H1 (cell line): ENCODE measurements at regions not wholly inside any gene's neighbourhood (a gene's known extent, or its start where the extent isn't known, plus 50 kb on each side); places are given as distances from the start of the nearest gene placed in this dataset.

ENCODE experiments used
- CTCF ChIA-PET: fragments of 300-600 bp; sonication (Branson Sonifier 250); formaldehyde crosslinking; loops from one replicate; lab custom pipeline; 2021; ENCODE audit not compliant: partially characterized antibody; lab: Charles Lee
- POLR2A ChIA-PET: fragments of 300-600 bp; sonication (Branson Sonifier 250); formaldehyde crosslinking; loops from one replicate; lab custom pipeline; 2021; ENCODE audit warnings: inconsistent platforms; ENCODE audit not compliant: partially characterized antibody; lab: Charles Lee
- DNase-seq, 2 experiments: peaks; one replicate each; pipeline versions ENCODE4 v3.0.0 to v3.0.0-alpha.2; 2010 to 2022; ENCODE audit warnings: low spot score in 2 of 2, low read depth in 1 of 2, mixed read lengths in 1 of 2
- FAIRE-seq: peaks from 2 replicates; lab custom pipeline; 2011; peaks lifted over from hg19 to GRCh38; lab: Jason Lieb, UNC
- H2AFZ ChIP-seq: 2 replicates; pipeline ENCODE4 v1.8.1; 2012; ENCODE audit warnings: low read length, inconsistent platforms
- H2AK5ac ChIP-seq: 2 replicates; pipeline ENCODE4 v1.6.1; 2013; ENCODE audit warnings: low read depth, low read length
- H2BK120ac ChIP-seq: replicated peaks from 2 replicates; pipeline ENCODE3; 2013; ENCODE audit warnings: low read depth, low read length, inconsistent platforms
- H2BK12ac ChIP-seq: 2 replicates; pipeline ENCODE4 v1.6.1; 2013; ENCODE audit warnings: low read depth, low read length
- H2BK15ac ChIP-seq: 2 replicates; pipeline ENCODE4 v1.6.1; 2013; ENCODE audit warnings: low read length
- H2BK20ac ChIP-seq: 2 replicates; pipeline ENCODE4 v1.6.1; 2013; ENCODE audit warnings: low read length
- H2BK5ac ChIP-seq: 2 replicates; pipeline ENCODE4 v1.6.1; 2013; ENCODE audit warnings: low read depth, low read length
- H3K14ac ChIP-seq: 2 replicates; pipeline ENCODE4 v1.6.1; 2013; ENCODE audit warnings: inconsistent platforms; ENCODE audit not compliant: insufficient read length
- H3K18ac ChIP-seq: 2 replicates; pipeline ENCODE4 v1.6.1; 2013; ENCODE audit warnings: low read length; ENCODE audit errors: extremely low read depth
- H3K23ac ChIP-seq: 2 replicates; pipeline ENCODE4 v1.6.1; 2013; ENCODE audit warnings: inconsistent platforms; ENCODE audit not compliant: insufficient read length
- H3K23me2 ChIP-seq: 2 replicates; pipeline ENCODE4 v1.6.1; 2013; ENCODE audit warnings: low read depth, low read length
- H3K27ac ChIP-seq: 2 replicates; pipeline ENCODE4 v1.6.1; 2011; ENCODE audit warnings: low read depth, low read length, inconsistent platforms
- H3K27me3 ChIP-seq, 4 experiments: replicated peaks in 1 of 4; 1 replicate in 1 of 4; 2 replicates in 3 of 4; pipeline versions ENCODE4 v1.6.1 to v1.8.1; 2011 to 2013; ENCODE audit warnings: low read length in 3 of 4, mild to moderate bottlenecking in 3 of 4, inconsistent platforms in 2 of 4, mixed read lengths in 2 of 4, moderate library complexity in 1 of 4; ENCODE audit not compliant: control insufficient read depth in 3 of 4, insufficient read depth in 3 of 4; ENCODE audit errors: extremely low read depth in 1 of 4
- H3K36me3 ChIP-seq, 4 experiments: 2 replicates each; pipeline versions ENCODE4 v1.6.1 to v1.8.1; 2011 to 2013; ENCODE audit warnings: mild to moderate bottlenecking in 4 of 4, low read length in 3 of 4, moderate library complexity in 2 of 4, control low read depth in 1 of 4, inconsistent platforms in 1 of 4; ENCODE audit not compliant: insufficient read depth in 4 of 4, control insufficient read depth in 2 of 4
- H3K4ac ChIP-seq: replicated peaks from 2 replicates; pipeline ENCODE3; 2013; ENCODE audit warnings: low read length, low read depth, mixed read lengths, inconsistent platforms; ENCODE audit not compliant: insufficient read length
- H3K4me1 ChIP-seq, 4 experiments: replicated peaks in 1 of 4; 1 replicate in 1 of 4; 2 replicates in 3 of 4; pipeline versions ENCODE4 v1.6.1 to v1.8.1; 2011 to 2013; ENCODE audit warnings: low read length in 3 of 4, inconsistent platforms in 2 of 4, mixed read lengths in 1 of 4; ENCODE audit not compliant: insufficient read depth in 4 of 4, control insufficient read depth in 3 of 4
- H3K4me2 ChIP-seq, 2 experiments: 2 replicates each; pipeline versions ENCODE4 v1.6.1 to v1.8.1; 2011 to 2013; ENCODE audit warnings: low read depth in 2 of 2, low read length in 2 of 2, control low read depth in 1 of 2, inconsistent platforms in 1 of 2, mild to moderate bottlenecking in 1 of 2; ENCODE audit not compliant: insufficient read depth in 1 of 2
- H3K4me3 ChIP-seq, 4 experiments: fragments of 200-600, 300-600 bp in 1 of 4; sonication (generic), shearing (Covaris generic), sonication (Bioruptor Twin) in 1 of 4; 2 replicates each; pipeline versions ENCODE4 v1.5.1 to v1.8.1; 2011 to 2016; ENCODE audit warnings: low read length in 4 of 4, low read depth in 3 of 4, control low read depth in 2 of 4, inconsistent platforms in 2 of 4, mild to moderate bottlenecking in 2 of 4, mixed read lengths in 1 of 4, moderate library complexity in 1 of 4; ENCODE audit not compliant: insufficient read depth in 2 of 4; ENCODE audit errors: extremely low read depth in 1 of 4
- H3K56ac ChIP-seq: replicated peaks from 2 replicates; pipeline ENCODE3; 2013; ENCODE audit warnings: low read depth, mild to moderate bottlenecking, mixed read lengths, low read length, inconsistent platforms; ENCODE audit not compliant: insufficient read length
- H3K79me1 ChIP-seq: 2 replicates; pipeline ENCODE4 v1.6.1; 2013; ENCODE audit warnings: low read depth, low read length, control low read depth
- H3K79me2 ChIP-seq, 2 experiments: 2 replicates each; pipeline versions ENCODE4 v1.6.1 to v1.8.1; 2012 to 2013; ENCODE audit warnings: low read length in 2 of 2, mild to moderate bottlenecking in 2 of 2, inconsistent platforms in 1 of 2; ENCODE audit not compliant: insufficient read depth in 2 of 2, control insufficient read depth in 1 of 2
- H3K9ac ChIP-seq, 4 experiments: replicated peaks in 1 of 4; 1 replicate in 1 of 4; 2 replicates in 3 of 4; pipeline versions ENCODE4 v1.6.1 to v1.8.1; 2011 to 2013; ENCODE audit warnings: low read depth in 3 of 4, low read length in 3 of 4, control low read depth in 2 of 4, mild to moderate bottlenecking in 2 of 4, moderate library complexity in 2 of 4, inconsistent platforms in 1 of 4; ENCODE audit errors: extremely low read depth in 1 of 4
- H3K9me3 ChIP-seq, 2 experiments: 2 replicates each; pipeline versions ENCODE4 v1.6.1 to v1.8.1; 2012 to 2013; ENCODE audit warnings: mild to moderate bottlenecking in 2 of 2, moderate library complexity in 2 of 2, control low read depth in 1 of 2, inconsistent platforms in 1 of 2, low read depth in 1 of 2, low read length in 1 of 2, mixed read lengths in 1 of 2; ENCODE audit not compliant: insufficient read depth in 2 of 2
- H4K20me1 ChIP-seq, 2 experiments: replicated peaks in 1 of 2; 2 replicates each; pipeline versions ENCODE3 to v1.8.1; 2011 to 2013; ENCODE audit warnings: inconsistent platforms in 2 of 2, low read length in 2 of 2, mild to moderate bottlenecking in 1 of 2; ENCODE audit not compliant: insufficient read depth in 2 of 2, control insufficient read depth in 1 of 2
- H4K5ac ChIP-seq: 2 replicates; pipeline ENCODE4 v1.6.1; 2013; ENCODE audit warnings: low read length, low read depth, mixed read lengths, inconsistent platforms; ENCODE audit not compliant: insufficient read length
- H4K8ac ChIP-seq: 2 replicates; pipeline ENCODE4 v1.8.0; 2013; ENCODE audit warnings: mild to moderate bottlenecking, moderate library complexity, low read length, inconsistent platforms; ENCODE audit not compliant: insufficient read depth; ENCODE audit errors: extremely low read depth
- H4K91ac ChIP-seq: replicated peaks from 2 replicates; pipeline ENCODE3; 2013; ENCODE audit warnings: low read length, mixed read lengths, inconsistent platforms; ENCODE audit not compliant: insufficient read length
- ASH2L ChIP-seq: fragments of 200-600, 300-600 bp; sonication (generic); IDR thresholded peaks from one replicate; pipeline ENCODE4 v1.7.1; 2017; ENCODE audit warnings: low read length
- CBX5 ChIP-seq: fragments of 300-800, 300-1000 bp; sonication (generic); IDR thresholded peaks from 2 replicates; pipeline ENCODE4 v1.7.1; 2016; ENCODE audit warnings: antibody characterized with exemption, low read length, low read depth
- CTCF ChIP-seq, 3 experiments: IDR thresholded peaks; 1 replicate in 2 of 3; 2 replicates in 1 of 3; pipeline versions ENCODE4 v1.5.1 to v1.6.1; 2011; ENCODE audit warnings: low read length in 3 of 3, mild to moderate bottlenecking in 3 of 3, inconsistent platforms in 2 of 3, low read depth in 1 of 3, moderate library complexity in 1 of 3; ENCODE audit not compliant: insufficient read depth in 1 of 3; ENCODE audit errors: control extremely low read depth in 1 of 3
- JUN ChIP-seq: IDR thresholded peaks from 2 replicates; pipeline ENCODE4 v1.6.1; 2011; ENCODE audit warnings: low read depth, mild to moderate bottlenecking, improper control_type of control experiment, low read length
- KDM1A ChIP-seq: fragments of 200-600, 300-600 bp; sonication (generic); IDR thresholded peaks from 2 replicates; pipeline ENCODE4 v1.7.1; 2016; ENCODE audit warnings: mild to moderate bottlenecking, low read length, borderline replicate concordance
- NANOG ChIP-seq: IDR thresholded peaks from 2 replicates; pipeline ENCODE4 v1.6.1; 2011; ENCODE audit warnings: low read length, low read depth, mild to moderate bottlenecking, inconsistent platforms; ENCODE audit not compliant: insufficient read depth, poor library complexity, severe bottlenecking
- POLR2AphosphoS5 ChIP-seq: IDR thresholded peaks from 2 replicates; pipeline ENCODE4 v1.6.1; 2011; ENCODE audit warnings: low read depth, low read length
- RXRA ChIP-seq: IDR thresholded peaks from 2 replicates; pipeline ENCODE4 v1.6.1; 2011; ENCODE audit warnings: low read depth, mild to moderate bottlenecking, low read length, moderate library complexity; ENCODE audit not compliant: insufficient read depth
- SAP30 ChIP-seq: fragments of 300-600 bp; sonication (generic); IDR thresholded peaks from 2 replicates; pipeline ENCODE4 v1.7.1; 2012; ENCODE audit warnings: low read length, moderate library complexity, mild to moderate bottlenecking, inconsistent platforms; ENCODE audit not compliant: insufficient read depth, insufficient replicate concordance
- SIN3A ChIP-seq, 2 experiments: IDR thresholded peaks in 1 of 2; conservative IDR thresholded peaks in 1 of 2; 2 replicates each; pipeline ENCODE4 v1.6.1; 2011 to 2012; ENCODE audit warnings: low read length in 2 of 2, improper control_type of control experiment in 1 of 2, low read depth in 1 of 2, mild to moderate bottlenecking in 1 of 2
- SP1 ChIP-seq: IDR thresholded peaks from 2 replicates; pipeline ENCODE4 v1.6.1; 2011; ENCODE audit warnings: low read depth, low read length
- TAF7 ChIP-seq: optimal IDR thresholded peaks from 2 replicates; pipeline ENCODE3; 2011; ENCODE audit warnings: low read depth, mild to moderate bottlenecking, inconsistent platforms, low read length, moderate library complexity, borderline replicate concordance
- WGBS, 2 experiments: shearing (Covaris generic) in 1 of 2; methylation state at CpG; one replicate each; pipeline versions ENCODE4 v1.1.6 to v1.1.7; 2013 to 2015; ENCODE audit warnings: low lambda C conversion rate in 2 of 2, mixed read lengths in 2 of 2, inconsistent platforms in 1 of 2, low coverage in 1 of 2, missing lambda C conversion rate in 1 of 2; ENCODE audit not compliant: insufficient replicate concordance in 2 of 2, insufficient coverage in 1 of 2, insufficient read length in 1 of 2; ENCODE audit errors: extremely low coverage in 1 of 2, missing lambda C conversion rate in 1 of 2; 5-methylcytosine and 5-hydroxymethylcytosine counted together

GRCh38 chr2:220120041-220120440 is 492.6 kb downstream of the SLC4A3 start:
- Histone ChIP-seq H3K9ac (no peak overlapping the region), H3K36me3 (no peaks in the 10 kb centered on the region), H3K4me2 (no peak overlapping the region), H2BK5ac (no peak overlapping the region), H3K56ac (no peak overlapping the region), H3K79me1 (no peaks in the 10 kb centered on the region), H4K91ac (no peak overlapping the region), H3K4me1 (no peaks in the 10 kb centered on the region), H3K23me2 (no peaks in the 10 kb centered on the region), H2BK12ac (no peak overlapping the region), H2BK120ac (no peak overlapping the region), H3K4me3 (no peak overlapping the region), H3K4ac (no peak overlapping the region), H3K14ac (no peak overlapping the region), H3K27me3 (no peaks in the 10 kb centered on the region), H3K18ac (no peak overlapping the region), H3K79me2 (no peaks in the 10 kb centered on the region), H3K23ac (no peak overlapping the region), H2AFZ (no peak overlapping the region), H3K9me3 (no peaks in the 10 kb centered on the region), H4K20me1 (peaks cover 0 to 1% of the 10 kb centered on the region in 2 experiments), H2BK20ac (no peak overlapping the region), H4K5ac (no peak overlapping the region), H2AK5ac (no peak overlapping the region), H4K8ac (no peak overlapping the region), H2BK15ac (no peak overlapping the region), H3K27ac (no peak overlapping the region)
- 93% methylated on average over 2 of the region's 2 CpGs; no CpG with 5 or more reads in 1 of the 2 experiments for WGBS, 2 experiments
- CTCF ChIA-PET, result no interaction called here
- POLR2A ChIA-PET, result no interaction called here
- DNase-seq (no peak), FAIRE-seq (no peak)
- TF ChIP-seq SP1 (no peak), KDM1A (no peak), ASH2L (no peak), CBX5 (no peak), POLR2AphosphoS5 (no peak), TAF7 (no peak), NANOG (no peak), SAP30 (no peak), SIN3A (conservative IDR thresholded peaks at IDR 0.05 in 1 of 2, IDR thresholded peaks at IDR 0.05 in 1 of 2; ENCODE audit: low read depth in 1 of 2, low read length in 2 of 2) (no peak), RXRA (no peak), CTCF (IDR thresholded peaks at IDR 0.05; ENCODE audit: control extremely low read depth in 1 of 3, insufficient read depth in 1 of 3, low read depth in 1 of 3, low read length in 3 of 3) (no peak), JUN (no peak)
